Adrenal gland (tissue), 9 donors: ENCODE measurements at regions not wholly inside any gene's neighbourhood (a gene's known extent, or its start where the extent isn't known, plus 50 kb on each side); places are given as distances from the start of the nearest gene placed in this dataset.
A peak's percentile ranks its signal among the peaks of the same experiment; 100 is the strongest.
"Not testable (repeated sequence)": the region's sequence is repeated elsewhere in the genome, so short reads cannot be mapped to it uniquely, and the experiment has no call there.

Experiments
- DNase-seq, 7 donors: peaks; one replicate each; pipeline ENCODE4 v3.0.0-alpha.2; 2019 to 2020
- H3K27ac ChIP-seq, 5 donors: fragments of 200-600 bp; sonication (generic) in 4 of 5; 1 replicate in 3 of 5; 2 replicates in 2 of 5; pipeline versions ENCODE4 v1.5.1 to v1.8.0; 2016 to 2020; ENCODE audit warnings: mild to moderate bottlenecking in 1 of 5
- H3K27me3 ChIP-seq: fragments of 200-600 bp; 2 replicates; pipeline ENCODE4 v1.8.0; 2021
- H3K36me3 ChIP-seq, 2 donors: fragments of 200-600 bp; replicated peaks in 1 of 2; 1 replicate in 1 of 2; 2 replicates in 1 of 2; pipeline versions ENCODE4 v1.5.1 to v1.8.0; 2018 to 2022
- H3K4me1 ChIP-seq, 2 donors: fragments of 200-600 bp; replicated peaks in 1 of 2; 1 replicate in 1 of 2; 2 replicates in 1 of 2; pipeline versions ENCODE4 v1.5.1 to v1.8.0; 2018 to 2021
- H3K4me3 ChIP-seq, 4 donors: fragments of 200-600 bp; sonication (generic) in 3 of 4; one replicate each; pipeline ENCODE4 v1.5.1; 2016 to 2018
- H3K9me3 ChIP-seq, 3 donors: fragments of 200-600 bp; sonication (generic) in 1 of 3; replicated peaks in 1 of 3; 1 replicate in 2 of 3; 2 replicates in 1 of 3; pipeline versions ENCODE4 v1.5.1 to v1.8.0; 2016 to 2021
- CTCF ChIP-seq, 6 experiments: fragments of 450-650 bp in 4 of 6; fragments of 200-600 bp in 2 of 6; sonication (generic) in 1 of 6; IDR thresholded peaks; 1 replicate in 5 of 6; 2 replicates in 1 of 6; pipeline versions ENCODE4 v1.5.1 to v1.8.0; 2016 to 2021; ENCODE audit warnings: antibody characterized with exemption in 6 of 6, mild to moderate bottlenecking in 2 of 6, moderate library complexity in 1 of 6
- POLR2A ChIP-seq, 2 donors: fragments of 450-650 bp; IDR thresholded peaks; one replicate each; pipeline ENCODE4 v1.6.1; 2017; ENCODE audit warnings: antibody characterized with exemption in 2 of 2, mild to moderate bottlenecking in 2 of 2, moderate library complexity in 1 of 2
- WGBS, 4 donors: extraction: QIAGEN DNeasy Blood & Tissue Kit in 2 of 4; methylation state at CpG; one replicate each; pipeline versions ENCODE4 v1.1.5 to v1.1.7; 2013 to 2017; 5-methylcytosine and 5-hydroxymethylcytosine counted together
- intact Hi-C, 2 donors: fragments of 100-400 bp; cut with DNase I; formaldehyde crosslinking; loops; one replicate each; pipeline versions ENCODE4 v1.14.1 to v1.15.0; 2022 to 2023
- donor health status: healthy with polysubstance abuse.
- donor health status: Bipolar disorder and iron deficiency.
- donor health status: DM: yes; HTN: yes; CAD: no.
- donor health status: DM: no; HTN: no; CAD: no.
- donor health status: DM: no; HTN: no; CAD: no.

GRCh38 chr12:17286874-17287273, 680.9 kb upstream of the LMO3 start:
- DNase-seq: no peak
- H3K4me1 ChIP-seq: no peaks in the 10 kb centered on the region
- intact Hi-C loops: no loop called here
- no peak overlapping the region for H3K27ac ChIP-seq
- WGBS, 4 donors: 82 to 100% (median 90%) methylated on average over 1 of the region's 1 CpG
- H3K36me3 ChIP-seq: no peaks in the 10 kb centered on the region
- TF ChIP-seq CTCF (IDR thresholded peaks at IDR 0.05): no peak
- no peak for TF ChIP-seq POLR2A (IDR thresholded peaks at IDR 0.05)
- no peaks in the 10 kb centered on the region for H3K27me3 ChIP-seq
- H3K4me3 ChIP-seq: no peak overlapping the region
- H3K9me3 ChIP-seq: no peaks in the 10 kb centered on the region

DNA sequence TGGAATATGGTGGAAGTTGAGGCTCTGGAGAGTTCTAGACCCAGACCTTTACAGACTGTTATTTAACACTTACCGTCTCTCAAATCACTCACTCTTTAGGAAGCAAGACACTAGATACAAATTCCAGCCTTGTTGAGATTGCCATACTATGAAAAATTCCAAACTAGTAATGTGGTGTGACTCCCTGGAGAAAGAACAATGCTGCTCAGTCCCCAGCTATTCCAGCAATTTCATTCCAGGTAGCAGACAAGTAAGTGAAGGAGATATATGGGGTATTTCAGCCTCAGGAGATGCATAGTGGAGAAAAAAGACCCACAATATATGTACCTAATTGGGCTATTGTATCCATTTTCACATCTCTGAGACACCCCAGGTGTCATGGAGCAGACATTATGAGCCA, 678.9 kb upstream of the LMO3 start:
- Histone ChIP-seq H3K9me3 (no peaks in the 10 kb centered on the region), H3K4me1 (no peaks in the 10 kb centered on the region), H3K27me3 (no peaks in the 10 kb centered on the region), H3K36me3 (no peaks in the 10 kb centered on the region), H3K27ac (no peak overlapping the region), H3K4me3 (no peak overlapping the region)
- no peak for DNase-seq
- intact Hi-C loops: no loop called here
- WGBS, 4 donors: 81 to 88% (median 83%) methylated on average over 1 of the region's 1 CpG
- TF ChIP-seq CTCF (IDR thresholded peaks at IDR 0.05) (no peak), POLR2A (IDR thresholded peaks at IDR 0.05) (no peak)

DNA sequence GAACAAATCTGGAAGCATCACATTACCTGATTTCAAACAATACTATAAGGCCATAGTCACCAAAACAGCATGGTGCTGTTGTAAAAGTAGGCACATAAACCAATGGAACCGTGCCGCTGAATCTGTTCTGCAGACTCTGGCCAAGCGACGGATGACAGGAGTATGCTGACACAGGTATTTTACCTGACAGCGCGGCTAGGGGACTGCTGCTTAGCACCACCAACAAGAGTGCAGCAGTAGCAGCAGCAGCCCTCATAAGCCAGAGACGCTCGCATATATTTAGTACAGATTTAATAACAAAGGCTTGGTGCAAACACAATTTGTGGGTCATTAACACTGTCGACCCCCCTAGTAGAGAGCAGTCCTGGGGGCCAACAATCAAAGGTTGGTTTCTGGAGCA, 677.6 kb upstream of the LMO3 start:
- Histone ChIP-seq H3K4me1 (no peaks in the 10 kb centered on the region), H3K36me3 (no peaks in the 10 kb centered on the region), H3K4me3 (no peak overlapping the region), H3K27ac (no peak overlapping the region), H3K9me3 (no peaks in the 10 kb centered on the region), H3K27me3 (no peaks in the 10 kb centered on the region)
- WGBS, 4 donors: 84 to 87% (median 86%) methylated on average over 7 to 9 of the region's 9 CpGs
- DNase-seq: no peak
- intact Hi-C loops: no loop called here
- TF ChIP-seq CTCF (IDR thresholded peaks at IDR 0.05) (no peak), POLR2A (IDR thresholded peaks at IDR 0.05) (no peak)

DNA sequence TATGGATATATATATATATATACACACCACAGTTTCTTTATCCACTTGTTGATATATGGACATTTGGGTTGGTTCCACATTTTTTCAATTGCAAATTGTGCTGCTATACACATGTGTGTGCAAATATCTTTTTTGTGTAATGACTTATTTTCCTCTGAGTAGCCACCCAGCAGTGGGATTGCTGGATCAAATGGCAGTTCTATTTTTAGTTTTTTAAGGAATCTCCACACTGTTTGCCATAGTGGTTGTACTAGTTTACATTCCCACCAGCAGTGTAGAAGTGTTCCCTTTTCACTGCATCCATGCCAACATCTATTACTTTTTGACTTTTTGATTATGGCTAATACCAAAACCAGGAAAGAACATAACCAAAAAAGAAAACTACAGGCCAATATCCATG, 676.2 kb upstream of the LMO3 start:
- DNase-seq, H3K36me3 ChIP-seq, H3K27me3 ChIP-seq, H3K27ac ChIP-seq, H3K4me1 ChIP-seq, intact Hi-C loops, H3K4me3 ChIP-seq, H3K9me3 ChIP-seq: not testable (repeated sequence)

DNA sequence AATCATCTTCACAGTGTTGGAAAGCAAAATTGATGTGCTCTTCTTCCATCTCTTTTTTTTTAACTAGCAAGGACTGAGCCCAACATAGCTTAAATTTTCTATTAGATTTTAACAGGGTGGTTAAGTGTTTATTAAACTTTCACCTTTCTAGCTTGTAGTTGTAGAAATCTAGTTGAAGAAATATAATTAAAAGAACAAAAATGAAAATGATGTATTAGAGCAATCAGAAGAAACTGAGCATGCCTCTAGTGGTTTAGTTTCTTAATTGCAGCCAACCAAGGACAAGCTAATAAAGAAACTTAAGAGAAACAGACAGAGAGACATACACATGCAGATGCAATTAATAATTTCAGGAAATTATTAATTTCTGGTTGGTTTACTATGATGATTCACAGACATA, 673.0 kb upstream of the LMO3 start:
- no peaks in the 10 kb centered on the region for H3K27me3 ChIP-seq
- intact Hi-C loops: no loop called here
- no peak overlapping the region for H3K27ac ChIP-seq
- DNase-seq: no peak
- H3K4me3 ChIP-seq: no peak overlapping the region
- TF ChIP-seq POLR2A (IDR thresholded peaks at IDR 0.05): no peak
- TF ChIP-seq CTCF (IDR thresholded peaks at IDR 0.05): peak in 1 of 6 experiments; percentile 14
- no peaks in the 10 kb centered on the region for H3K4me1 ChIP-seq
- H3K9me3 ChIP-seq: no peaks in the 10 kb centered on the region
- H3K36me3 ChIP-seq: no peaks in the 10 kb centered on the region
